ENCODE measurements at regions not wholly inside any gene's neighbourhood (a gene's known extent, or its start where the extent isn't known, plus 50 kb on each side); places are given as distances from the start of the nearest gene placed in this dataset.

- H3K4me3 ChIP-seq (ENCODE audit: low read depth, low read length), result no peak overlapping the region
- TF ChIP-seq CTCF (IDR thresholded peaks at IDR 0.05; ENCODE audit: control insufficient read depth, extremely low read depth, insufficient read depth), result no peak
- DNase-seq (ENCODE audit: low read depth), result no peak
These were observed 211.7 kb upstream of the SOX9 start for GRCh38 chr17:71909155-71909554.

GRCh38 chr17:71910002-71910401 lies 210.8 kb upstream of the SOX9 start:
- no peak for TF ChIP-seq CTCF (IDR thresholded peaks at IDR 0.05; ENCODE audit: control insufficient read depth, extremely low read depth, insufficient read depth)
- DNase-seq (ENCODE audit: low read depth), result peak; percentile 80
- no peak overlapping the region for H3K4me3 ChIP-seq (ENCODE audit: low read depth, low read length)

- H3K4me3 ChIP-seq (ENCODE audit: low read depth, low read length), result no peak overlapping the region
- no peak for TF ChIP-seq CTCF (IDR thresholded peaks at IDR 0.05; ENCODE audit: control insufficient read depth, extremely low read depth, insufficient read depth)
- no peak for DNase-seq (ENCODE audit: low read depth)
These were observed 206.8 kb upstream of the SOX9 start for GRCh38 chr17:71914042-71914441.

- no peak for TF ChIP-seq CTCF (IDR thresholded peaks at IDR 0.05; ENCODE audit: control insufficient read depth, extremely low read depth, insufficient read depth)
- H3K4me3 ChIP-seq (ENCODE audit: low read depth, low read length), result no peak overlapping the region
- no peak for DNase-seq (ENCODE audit: low read depth)
These were observed 206.0 kb upstream of the SOX9 start for GRCh38 chr17:71914812-71915211.

- no peak for DNase-seq (ENCODE audit: low read depth)
These were observed 203.1 kb upstream of the SOX9 start for GRCh38 chr17:71917715-71918114.

GRCh38 chr17:71919186-71919585 lies 201.6 kb upstream of the SOX9 start:
- no peak for DNase-seq (ENCODE audit: low read depth)
- no peak overlapping the region for H3K4me3 ChIP-seq (ENCODE audit: low read depth, low read length)
- no peak for TF ChIP-seq CTCF (IDR thresholded peaks at IDR 0.05; ENCODE audit: control insufficient read depth, extremely low read depth, insufficient read depth)

More at GRCh38 chr17:71917715-71918114, 203.1 kb upstream of the SOX9 start:
- no peak overlapping the region for H3K4me3 ChIP-seq (ENCODE audit: low read depth, low read length)
- no peak for TF ChIP-seq CTCF (IDR thresholded peaks at IDR 0.05; ENCODE audit: control insufficient read depth, extremely low read depth, insufficient read depth)

GRCh38 chr17:71919896-71920295 lies 200.9 kb upstream of the SOX9 start:
- DNase-seq (ENCODE audit: low read depth), result no peak
- no peak overlapping the region for H3K4me3 ChIP-seq (ENCODE audit: low read depth, low read length)
- TF ChIP-seq CTCF (IDR thresholded peaks at IDR 0.05; ENCODE audit: control insufficient read depth, extremely low read depth, insufficient read depth), result no peak

All from LNCaP clone FGC (cell line).